Mesodermal cell (in vitro differentiated cells): ENCODE measurements at regions not wholly inside any gene's neighbourhood (a gene's known extent, or its start where the extent isn't known, plus 50 kb on each side); places are given as distances from the start of the nearest gene placed in this dataset.

Experiments used
- H3K27ac ChIP-seq: 2 replicates; pipeline ENCODE4 v1.7.0; 2013; ENCODE audit warnings: mild to moderate bottlenecking, low read depth, low read length, moderate library complexity; ENCODE audit not compliant: severe bottlenecking
- H3K36me3 ChIP-seq: 2 replicates; pipeline ENCODE4 v1.7.1; 2013; ENCODE audit warnings: mild to moderate bottlenecking, low read length, moderate library complexity; ENCODE audit not compliant: control insufficient read depth, insufficient read depth
- H3K4me1 ChIP-seq: one replicate; pipeline ENCODE4 v1.7.1; 2013; ENCODE audit warnings: mild to moderate bottlenecking, low read length; ENCODE audit not compliant: insufficient read depth, control insufficient read depth, poor library complexity, severe bottlenecking
- H3K4me3 ChIP-seq: 2 replicates; pipeline ENCODE4 v1.7.0; 2013; ENCODE audit warnings: low read length, control low read depth, mild to moderate bottlenecking; ENCODE audit not compliant: insufficient read depth, poor library complexity, severe bottlenecking; ENCODE audit errors: extremely low read depth
- H3K9me3 ChIP-seq: 2 replicates; pipeline ENCODE4 v1.7.1; 2013; ENCODE audit warnings: mild to moderate bottlenecking, low read length, moderate library complexity; ENCODE audit not compliant: control insufficient read depth
- WGBS, 2 experiments: methylation state at CpG; one replicate each; pipeline ENCODE4 v1.1.5; 2013; ENCODE audit warnings: missing lambda C conversion rate in 2 of 2; ENCODE audit not compliant: insufficient coverage in 2 of 2; 5-methylcytosine and 5-hydroxymethylcytosine counted together

DNA sequence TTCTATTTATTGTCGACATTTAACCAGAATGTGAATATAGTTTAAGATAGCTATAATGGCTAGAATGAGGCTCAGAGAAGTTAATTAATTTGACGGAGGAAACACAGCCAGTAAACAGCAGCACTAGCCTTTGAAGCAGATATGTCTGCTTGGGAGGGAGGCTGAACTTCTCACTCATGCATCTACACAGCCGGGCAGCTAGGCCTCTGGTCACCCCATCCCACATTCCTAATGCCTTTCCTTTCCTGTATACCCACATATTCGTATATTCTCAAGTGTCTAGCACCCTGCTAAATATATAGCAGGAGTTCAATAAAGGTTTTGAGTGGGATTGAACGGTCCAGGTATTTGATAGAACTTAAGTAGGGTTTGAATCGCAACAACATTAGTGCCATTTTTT lies 230.4 kb upstream of the PDE10A start:
- Histone ChIP-seq H3K27ac (no peak overlapping the region), H3K9me3 (no peaks in the 10 kb centered on the region), H3K4me3 (no peak overlapping the region), H3K4me1 (no peaks in the 10 kb centered on the region), H3K36me3 (no peaks in the 10 kb centered on the region)
- WGBS, 2 experiments: 96% methylated on average over 3 to 5 of the region's 6 CpGs

DNA sequence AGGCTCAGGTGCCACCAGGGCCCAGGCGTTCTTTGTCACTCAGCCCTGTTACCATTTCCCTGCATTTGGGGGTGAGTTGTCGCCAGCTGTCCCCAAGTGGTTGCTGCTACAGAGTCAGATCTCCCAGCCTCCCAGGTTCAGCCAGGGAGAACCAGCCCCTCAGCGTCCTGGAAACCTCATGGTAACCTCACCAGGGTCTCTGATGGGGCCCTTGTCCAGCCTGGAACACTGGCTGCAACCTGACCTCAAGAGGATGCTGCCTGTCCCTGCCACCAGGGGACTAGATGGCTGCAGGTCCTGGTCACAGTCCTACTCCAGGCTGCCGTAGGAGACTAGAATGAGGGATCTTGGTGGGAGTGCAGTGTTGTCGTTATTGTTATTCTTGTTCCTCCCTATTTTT lies 228.3 kb upstream of the PDE10A start:
- Histone ChIP-seq H3K36me3 (no peaks in the 10 kb centered on the region), H3K27ac (no peak overlapping the region), H3K4me3 (no peak overlapping the region), H3K4me1 (no peaks in the 10 kb centered on the region), H3K9me3 (no peaks in the 10 kb centered on the region)
- 89 to 96% methylated on average over 3 to 5 of the region's 5 CpGs for WGBS, 2 experiments

DNA sequence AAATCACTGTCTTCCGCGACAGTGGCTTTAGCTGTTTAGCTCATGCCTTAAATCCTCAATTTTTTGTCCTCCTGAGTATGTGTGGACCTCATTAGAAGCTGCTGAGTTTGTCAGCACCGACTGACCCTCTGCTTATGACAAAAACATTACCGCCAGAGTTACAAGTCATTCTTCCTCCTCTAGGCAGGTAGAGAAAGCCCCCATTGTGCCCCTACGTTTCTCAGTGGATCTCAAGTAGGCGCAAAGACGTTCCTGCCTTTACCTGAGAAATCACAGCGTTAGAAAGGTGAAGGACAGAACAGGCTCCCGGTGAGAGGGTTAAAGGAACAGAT lies 227.3 kb upstream of the PDE10A start:
- Histone ChIP-seq H3K9me3 (no peaks in the 10 kb centered on the region), H3K36me3 (no peaks in the 10 kb centered on the region), H3K4me3 (no peak overlapping the region), H3K27ac (no peak overlapping the region), H3K4me1 (no peaks in the 10 kb centered on the region)
- WGBS, 2 experiments: 67 to 69% methylated on average over 5 to 8 of the region's 9 CpGs

DNA sequence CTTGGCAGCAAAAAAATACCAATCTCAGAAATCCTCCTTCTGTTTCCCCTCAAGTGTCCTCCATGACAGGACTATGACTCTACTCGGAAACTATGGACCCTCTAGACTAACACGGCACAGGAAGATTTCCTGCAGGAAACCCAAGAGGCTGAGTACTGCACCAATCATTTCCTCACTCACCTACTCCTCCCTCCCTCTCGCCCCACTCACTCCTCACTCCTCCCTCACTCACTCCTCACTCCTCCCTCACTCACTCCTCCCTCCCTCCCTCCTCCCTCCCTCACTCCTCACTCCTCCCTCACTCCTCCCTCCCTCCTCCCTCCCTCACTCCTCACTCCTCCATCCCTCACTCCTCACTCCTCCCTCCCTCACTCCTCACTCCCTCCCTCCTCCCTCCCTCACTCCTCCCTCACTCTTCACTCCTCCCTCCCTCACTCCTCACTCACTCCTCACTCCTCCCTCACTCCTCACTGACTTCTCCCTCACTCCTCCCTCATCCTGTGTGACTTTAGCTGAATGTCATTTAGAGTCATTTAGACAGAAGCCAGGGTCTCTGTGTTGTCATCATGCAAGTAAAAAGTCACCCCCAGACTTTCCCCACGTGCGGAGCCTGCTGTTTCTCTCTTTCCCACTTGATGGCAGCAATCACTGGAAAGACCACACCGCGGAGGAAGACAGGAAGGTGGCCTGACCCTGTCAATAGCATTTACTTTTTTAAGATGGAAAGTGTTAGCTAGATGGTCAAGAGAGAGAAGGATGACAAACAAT lies 226.8 kb upstream of the PDE10A start:
- H3K4me3 ChIP-seq: no peak overlapping the region
- no peaks in the 10 kb centered on the region for H3K4me1 ChIP-seq
- WGBS, 2 experiments: 35 to 44% methylated on average over 4 to 5 of the region's 7 CpGs
- no peak overlapping the region for H3K27ac ChIP-seq
- H3K9me3 ChIP-seq: no peaks in the 10 kb centered on the region
- no peaks in the 10 kb centered on the region for H3K36me3 ChIP-seq

DNA sequence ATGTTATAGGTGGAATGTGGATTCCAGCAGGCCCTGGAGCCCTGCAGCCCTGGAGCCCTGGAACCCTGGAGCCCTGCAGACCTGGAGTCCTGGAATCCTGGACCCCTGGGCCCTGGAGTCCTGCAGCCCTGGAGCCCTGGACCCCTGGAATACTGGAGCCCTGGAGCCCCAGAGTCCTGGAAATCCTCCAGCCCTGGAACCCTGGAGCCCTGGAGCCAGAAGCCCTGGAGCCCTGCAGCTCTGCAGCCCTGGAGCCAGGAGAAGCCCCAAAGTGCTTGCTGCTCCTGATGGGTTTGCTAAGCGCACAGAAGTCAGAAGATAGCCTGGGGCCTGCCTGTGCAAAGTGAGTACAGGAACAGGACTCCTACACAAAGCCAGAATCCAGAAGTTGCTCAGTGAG lies 223.1 kb upstream of the PDE10A start:
- no peaks in the 10 kb centered on the region for H3K4me1 ChIP-seq
- no peak overlapping the region for H3K27ac ChIP-seq
- H3K36me3 ChIP-seq: no peaks in the 10 kb centered on the region
- 82 to 100% methylated on average over 1 of the region's 1 CpG for WGBS, 2 experiments
- H3K4me3 ChIP-seq: no peak overlapping the region
- no peaks in the 10 kb centered on the region for H3K9me3 ChIP-seq

DNA sequence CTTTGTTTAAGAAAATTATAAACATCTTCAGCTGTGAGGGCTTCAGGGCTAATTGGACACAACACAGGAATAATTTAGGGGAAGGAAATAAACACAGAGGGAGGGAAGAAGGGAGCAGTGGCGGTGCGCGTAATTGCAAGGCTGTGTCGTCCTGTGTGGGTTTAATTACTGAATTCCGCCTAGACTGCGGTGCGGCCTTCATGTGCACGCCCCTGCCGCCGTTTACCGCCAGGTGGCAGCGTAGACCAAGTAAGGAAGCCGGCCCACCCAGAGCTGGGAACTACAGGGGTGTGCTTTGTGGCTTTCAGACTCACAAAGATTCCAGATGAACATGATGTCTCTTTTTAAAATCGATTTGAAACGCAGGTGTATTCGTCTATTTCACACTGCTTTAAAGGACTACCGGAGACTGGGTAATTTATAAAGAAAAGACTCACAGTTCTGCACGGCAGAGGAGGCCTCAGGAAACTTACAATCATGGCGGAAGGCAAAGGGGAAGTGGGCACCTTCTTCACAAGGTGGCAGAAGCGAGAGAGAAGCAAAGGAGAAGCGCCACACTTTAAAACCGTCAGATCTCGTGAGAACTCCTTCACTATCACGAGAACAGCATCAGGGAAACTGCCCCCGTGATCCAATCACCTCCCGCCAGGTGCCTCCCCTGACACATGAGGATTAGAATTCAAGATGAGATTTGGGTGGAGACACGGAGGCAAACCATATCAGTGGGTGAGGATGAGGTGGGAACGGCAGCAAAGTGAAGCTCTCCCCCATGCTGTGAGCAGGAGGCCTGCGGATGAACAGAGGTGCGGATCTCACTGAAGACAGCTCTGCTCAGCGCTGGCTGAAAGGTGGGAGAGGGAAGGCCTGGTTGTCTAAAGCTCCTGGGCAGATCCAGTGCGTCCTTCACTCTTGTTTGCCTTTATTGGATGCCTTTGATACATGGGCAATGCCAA lies 222.0 kb upstream of the PDE10A start:
- H3K4me1 ChIP-seq: no peaks in the 10 kb centered on the region
- H3K27ac ChIP-seq: no peak overlapping the region
- peaks cover 1% of the 10 kb centered on the region for H3K9me3 ChIP-seq
- no peaks in the 10 kb centered on the region for H3K36me3 ChIP-seq
- no peak overlapping the region for H3K4me3 ChIP-seq
- WGBS, 2 experiments: 38 to 41% methylated on average over 25 to 30 of the region's 32 CpGs

DNA sequence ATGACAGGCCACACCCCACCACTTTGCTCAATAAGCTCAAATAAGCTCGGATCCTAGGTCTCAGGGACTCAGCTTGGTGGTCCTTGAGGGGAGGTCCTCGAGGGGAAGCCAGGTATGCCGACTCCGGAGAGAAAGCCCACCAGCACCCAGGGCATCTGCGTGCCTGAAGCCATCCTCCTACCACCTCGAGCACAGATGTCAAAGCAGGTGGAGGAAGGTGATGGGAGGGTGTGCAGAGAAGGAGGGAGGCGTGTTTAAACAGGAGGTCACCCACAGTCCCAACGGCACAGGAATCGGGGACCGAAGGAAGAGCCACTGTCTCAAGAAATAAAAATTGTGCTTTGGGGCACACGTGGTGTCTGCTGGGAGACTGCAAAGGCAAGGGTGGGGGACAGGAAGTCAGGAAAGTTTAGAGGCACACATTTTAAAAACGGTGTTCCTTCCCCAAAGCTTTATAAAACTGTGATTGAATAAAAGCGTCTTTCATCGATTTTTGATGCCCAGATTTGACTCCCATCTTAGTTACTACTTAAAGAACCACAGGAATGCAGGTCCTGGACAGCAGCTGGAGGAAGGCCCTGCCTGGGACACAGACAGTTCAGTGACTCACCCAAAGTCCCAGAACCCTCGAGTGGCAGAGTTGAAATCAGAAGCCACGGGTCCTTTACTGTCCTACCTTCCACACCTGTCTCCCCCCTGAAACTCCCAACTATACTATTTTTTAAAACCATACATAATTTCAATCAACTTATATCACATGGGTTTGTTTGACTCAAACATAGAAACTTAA lies 221.0 kb upstream of the PDE10A start:
- no peaks in the 10 kb centered on the region for H3K36me3 ChIP-seq
- no peaks in the 10 kb centered on the region for H3K4me1 ChIP-seq
- no peak overlapping the region for H3K4me3 ChIP-seq
- peaks cover 3% of the 10 kb centered on the region for H3K9me3 ChIP-seq
- no peak overlapping the region for H3K27ac ChIP-seq
- WGBS, 2 experiments: 66 to 79% methylated on average over 8 to 9 of the region's 16 CpGs

DNA sequence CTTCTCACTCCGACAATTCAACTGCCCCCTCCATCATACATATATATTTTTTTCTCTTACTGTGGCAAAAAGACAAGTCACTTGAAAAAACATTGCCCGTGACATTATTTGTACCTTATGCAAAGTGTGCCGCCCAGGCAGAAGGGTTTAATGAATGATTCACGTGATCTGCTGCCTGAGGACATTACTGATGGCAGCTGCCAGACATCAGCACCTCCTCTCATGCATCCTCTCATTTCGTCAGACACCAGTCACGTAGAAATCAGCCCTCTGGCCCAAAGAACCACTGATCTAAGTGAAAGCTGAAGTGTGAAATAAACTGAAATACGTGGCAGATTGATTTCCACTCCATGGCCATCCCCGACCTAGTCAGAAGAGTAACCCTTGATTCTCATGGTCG lies 218.8 kb upstream of the PDE10A start:
- Histone ChIP-seq H3K4me1 (no peaks in the 10 kb centered on the region), H3K36me3 (no peaks in the 10 kb centered on the region), H3K9me3 (peaks cover 3% of the 10 kb centered on the region), H3K4me3 (no peak overlapping the region), H3K27ac (no peak overlapping the region)
- 89 to 90% methylated on average over 2 to 3 of the region's 9 CpGs for WGBS, 2 experiments

DNA sequence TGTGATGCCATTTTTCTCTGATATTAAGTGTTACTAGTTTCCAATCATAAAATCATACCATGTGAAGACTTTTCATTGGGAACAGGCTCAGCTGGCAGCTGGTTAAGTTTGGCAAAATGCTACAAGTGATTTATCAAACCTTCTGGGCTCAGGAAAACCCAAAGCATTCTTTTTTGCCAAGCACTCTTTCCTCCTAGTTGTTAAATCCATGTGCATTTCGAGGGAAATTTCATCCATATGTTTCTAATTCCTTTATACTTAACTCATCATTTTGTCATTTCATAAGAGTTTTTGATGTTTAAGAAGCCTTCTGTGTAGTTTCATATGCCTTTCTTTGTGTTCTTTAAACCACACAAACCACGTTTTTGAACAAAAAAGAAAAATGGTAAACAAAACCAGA lies 217.6 kb upstream of the PDE10A start:
- no peak overlapping the region for H3K4me3 ChIP-seq
- WGBS, 2 experiments: 83% methylated on average over 1 of the region's 2 CpGs; no CpG with 5 or more reads in 1 of the 2 experiments
- no peak overlapping the region for H3K27ac ChIP-seq
- no peaks in the 10 kb centered on the region for H3K36me3 ChIP-seq
- no peaks in the 10 kb centered on the region for H3K4me1 ChIP-seq
- peaks cover 3% of the 10 kb centered on the region for H3K9me3 ChIP-seq

DNA sequence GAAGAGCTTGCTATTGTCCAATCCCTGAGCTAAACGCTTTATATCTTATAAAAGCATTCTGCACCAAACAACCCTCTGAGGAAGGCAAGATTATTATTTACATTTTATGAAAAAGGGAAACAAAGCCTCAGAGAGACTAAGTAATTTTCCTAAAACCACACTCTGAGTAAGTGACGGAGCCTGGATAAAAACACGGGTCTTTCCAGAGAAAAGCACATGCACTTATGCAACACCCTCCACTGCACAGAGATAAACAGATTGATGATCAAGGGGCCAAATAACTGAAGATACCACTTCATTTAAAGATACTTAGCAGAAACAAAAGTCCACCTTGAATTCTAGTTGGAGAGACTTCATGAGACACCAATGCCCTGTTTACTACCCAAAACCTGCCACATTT lies 214.7 kb upstream of the PDE10A start:
- H3K4me1 ChIP-seq: no peaks in the 10 kb centered on the region
- H3K9me3 ChIP-seq: peaks cover 3% of the 10 kb centered on the region
- H3K36me3 ChIP-seq: no peaks in the 10 kb centered on the region
- WGBS, 2 experiments: 92 to 94% methylated on average over 2 of the region's 3 CpGs
- no peak overlapping the region for H3K4me3 ChIP-seq
- no peak overlapping the region for H3K27ac ChIP-seq
